ENCODE measurements at regions not wholly inside any gene's neighbourhood (a gene's known extent, or its start where the extent isn't known, plus 50 kb on each side); places are given as distances from the start of the nearest gene placed in this dataset.

- DNase-seq = no peak
These were observed 277.8 kb downstream of the POU4F1 start for GRCh38 chr13:78325585-78325984.

GRCh38 chr13:78323848-78324247 lies 279.5 kb downstream of the POU4F1 start:
- DNase-seq = no peak

GRCh38 chr13:78323040-78323439 lies 280.3 kb downstream of the POU4F1 start:
- DNase-seq = no peak

GRCh38 chr13:78319101-78319627 lies 284.2 kb downstream of the POU4F1 start:
- no peak for DNase-seq

- no peak for DNase-seq
These were observed 286.3 kb downstream of the POU4F1 start for GRCh38 chr13:78317030-78317429.

- DNase-seq = no peak
These were observed 293.7 kb downstream of the POU4F1 start for GRCh38 chr13:78309497-78310180.

GRCh38 chr13:78306519-78307206 lies 296.7 kb downstream of the POU4F1 start:
- no peak for DNase-seq

GRCh38 chr13:78305171-78305570 lies 298.2 kb downstream of the POU4F1 start:
- DNase-seq = no peak

GRCh38 chr13:78299832-78300623 lies 303.3 kb downstream of the POU4F1 start:
- DNase-seq = no peak

GRCh38 chr13:78298657-78299056 lies 304.7 kb downstream of the POU4F1 start:
- no peak for DNase-seq

GRCh38 chr13:78286748-78287147 lies 316.6 kb downstream of the POU4F1 start:
- DNase-seq = no peak

- no peak for DNase-seq
These were observed 338.3 kb downstream of the POU4F1 start for GRCh38 chr13:78265098-78265497.

GRCh38 chr13:78258304-78258703 lies 339.7 kb upstream of the EDNRB start:
- no peak for DNase-seq

- no peak for DNase-seq
These were observed 337.9 kb upstream of the EDNRB start for GRCh38 chr13:78256484-78256883.

- DNase-seq = no peak
These were observed 335.5 kb upstream of the EDNRB start for GRCh38 chr13:78254113-78254512.

GRCh38 chr13:78247362-78247761 lies 328.7 kb upstream of the EDNRB start:
- no peak for DNase-seq

- peak; percentile 15 to 23 for DNase-seq
These were observed 322.8 kb upstream of the EDNRB start for GRCh38 chr13:78241278-78241919.

- DNase-seq = no peak
These were observed 321.1 kb upstream of the EDNRB start for GRCh38 chr13:78239714-78240113.

GRCh38 chr13:78238911-78239310 lies 320.3 kb upstream of the EDNRB start:
- DNase-seq = no peak

GRCh38 chr13:78228940-78229339 lies 310.3 kb upstream of the EDNRB start:
- no peak for DNase-seq

GRCh38 chr13:78228211-78228610 lies 309.6 kb upstream of the EDNRB start:
- DNase-seq = no peak

GRCh38 chr13:78227709-78228108 lies 309.1 kb upstream of the EDNRB start:
- no peak for DNase-seq
